Esophagus muscularis mucosa (tissue), 4 donors: ENCODE measurements at regions not wholly inside any gene's neighbourhood (a gene's known extent, or its start where the extent isn't known, plus 50 kb on each side); places are given as distances from the start of the nearest gene placed in this dataset.

ENCODE experiments used
- EP300 ChIP-seq: sonication (generic); formaldehyde crosslinking; IDR thresholded peaks from one replicate; pipeline ENCODE4 v1.6.1; 2017; ENCODE audit warnings: antibody characterized with exemption
- POLR2A ChIP-seq: fragments of 450-650 bp; IDR thresholded peaks from one replicate; pipeline ENCODE4 v1.6.1; 2017; ENCODE audit warnings: antibody characterized with exemption, moderate library complexity, mild to moderate bottlenecking, low read depth
- POLR2AphosphoS5 ChIP-seq, 2 donors: sonication (generic); formaldehyde crosslinking; IDR thresholded peaks; one replicate each; pipeline ENCODE4 v1.6.1; 2017; ENCODE audit warnings: antibody characterized with exemption in 2 of 2
- TF ChIP-seq, protein P1 (sequence below), 3 experiments: fragments of 200-600 bp in 2 of 3; fragments of 450-650 bp in 1 of 3; sonication (generic) in 2 of 3; IDR thresholded peaks; one replicate each; pipeline ENCODE4 v1.5.1; 2017 to 2019; ENCODE audit warnings: antibody characterized with exemption in 3 of 3, mild to moderate bottlenecking in 2 of 3, moderate library complexity in 1 of 3

DNA sequence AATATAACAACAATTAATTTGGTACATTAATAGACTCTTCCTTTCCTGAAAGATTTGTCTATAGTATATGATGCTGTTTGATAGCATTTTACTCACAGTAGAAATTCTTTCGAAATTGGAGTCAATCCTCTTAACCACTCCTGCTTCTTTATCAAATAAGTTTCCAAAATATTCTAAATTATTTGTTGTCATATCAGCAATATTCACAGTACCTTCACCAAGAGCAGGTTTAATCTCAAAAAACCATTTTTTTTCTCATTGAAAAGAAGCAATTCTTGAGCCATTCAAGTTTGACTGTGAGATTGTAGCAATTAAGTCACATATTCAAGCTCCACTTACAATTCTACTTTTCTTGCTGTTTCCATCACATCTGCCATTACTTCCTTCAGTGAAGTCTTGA is 83.5 kb upstream of the PRR16 start:
- TF ChIP-seq, protein P1, sequence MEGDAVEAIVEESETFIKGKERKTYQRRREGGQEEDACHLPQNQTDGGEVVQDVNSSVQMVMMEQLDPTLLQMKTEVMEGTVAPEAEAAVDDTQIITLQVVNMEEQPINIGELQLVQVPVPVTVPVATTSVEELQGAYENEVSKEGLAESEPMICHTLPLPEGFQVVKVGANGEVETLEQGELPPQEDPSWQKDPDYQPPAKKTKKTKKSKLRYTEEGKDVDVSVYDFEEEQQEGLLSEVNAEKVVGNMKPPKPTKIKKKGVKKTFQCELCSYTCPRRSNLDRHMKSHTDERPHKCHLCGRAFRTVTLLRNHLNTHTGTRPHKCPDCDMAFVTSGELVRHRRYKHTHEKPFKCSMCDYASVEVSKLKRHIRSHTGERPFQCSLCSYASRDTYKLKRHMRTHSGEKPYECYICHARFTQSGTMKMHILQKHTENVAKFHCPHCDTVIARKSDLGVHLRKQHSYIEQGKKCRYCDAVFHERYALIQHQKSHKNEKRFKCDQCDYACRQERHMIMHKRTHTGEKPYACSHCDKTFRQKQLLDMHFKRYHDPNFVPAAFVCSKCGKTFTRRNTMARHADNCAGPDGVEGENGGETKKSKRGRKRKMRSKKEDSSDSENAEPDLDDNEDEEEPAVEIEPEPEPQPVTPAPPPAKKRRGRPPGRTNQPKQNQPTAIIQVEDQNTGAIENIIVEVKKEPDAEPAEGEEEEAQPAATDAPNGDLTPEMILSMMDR (IDR thresholded peaks at IDR 0.05) = no peak
- no peak for TF ChIP-seq POLR2A
- no peak for TF ChIP-seq POLR2AphosphoS5 (IDR thresholded peaks at IDR 0.05)
- no peak for TF ChIP-seq EP300
